AG10803 (cell line): ENCODE measurements at regions not wholly inside any gene's neighbourhood (a gene's known extent, or its start where the extent isn't known, plus 50 kb on each side); places are given as distances from the start of the nearest gene placed in this dataset.

Experiments used
- DNase-seq: peaks from one replicate; pipeline ENCODE4 v3.0.0; 2010; ENCODE audit warnings: low read depth
- H3K4me3 ChIP-seq: 2 replicates; pipeline ENCODE4 v1.5.1; 2011; ENCODE audit warnings: mild to moderate bottlenecking, low read length, control low read depth
- CTCF ChIP-seq: conservative IDR thresholded peaks from 2 replicates; pipeline ENCODE4 v1.5.1; 2011; ENCODE audit warnings: mild to moderate bottlenecking, low read length, control low read depth, inconsistent platforms

DNA sequence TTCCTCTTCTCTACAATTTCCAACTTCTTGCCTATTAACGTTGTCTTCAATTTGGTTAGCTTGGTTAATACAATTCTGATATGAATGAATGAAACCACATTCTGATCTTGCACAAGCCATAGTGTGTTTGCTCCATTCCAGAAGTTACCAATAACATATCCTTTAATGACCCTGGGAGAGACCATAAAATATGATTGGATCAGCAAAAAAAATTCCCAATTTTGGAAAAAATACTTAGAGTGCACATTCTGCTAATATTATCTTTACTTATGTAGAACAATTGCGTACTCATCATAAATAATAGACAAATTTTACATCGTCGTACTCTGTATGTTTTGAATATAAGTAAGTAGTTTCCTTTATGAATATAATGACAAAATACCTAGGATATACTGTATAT, 117.2 kb downstream of the SLITRK5 start:
- no peak for DNase-seq
- no peak for TF ChIP-seq CTCF
- no peak overlapping the region for H3K4me3 ChIP-seq

DNA sequence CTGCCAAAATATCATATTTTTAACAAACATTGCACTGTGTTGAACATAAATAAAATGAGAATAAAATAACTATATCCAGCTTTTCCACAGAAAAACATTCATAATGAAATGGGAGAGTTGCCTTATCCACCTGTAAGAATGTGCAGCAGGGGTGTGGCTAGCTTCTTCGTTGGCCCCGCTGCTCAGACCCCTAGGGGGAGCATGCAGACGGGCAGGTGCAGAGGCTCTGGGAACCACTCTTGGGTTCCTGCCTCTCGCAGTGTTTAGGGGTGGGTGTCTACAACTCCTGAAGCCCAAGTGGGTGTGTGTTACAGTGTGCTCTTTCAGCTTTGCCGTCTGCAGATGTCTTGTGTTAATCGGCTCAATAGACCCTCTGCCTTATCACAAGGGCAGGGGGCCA, 121.7 kb downstream of the SLITRK5 start:
- no peak overlapping the region for H3K4me3 ChIP-seq
- no peak for TF ChIP-seq CTCF
- no peak for DNase-seq

GRCh38 chr13:87798536-87798935, 127.4 kb downstream of the SLITRK5 start:
- H3K4me3 ChIP-seq: no peak overlapping the region
- no peak for DNase-seq
- no peak for TF ChIP-seq CTCF

DNA sequence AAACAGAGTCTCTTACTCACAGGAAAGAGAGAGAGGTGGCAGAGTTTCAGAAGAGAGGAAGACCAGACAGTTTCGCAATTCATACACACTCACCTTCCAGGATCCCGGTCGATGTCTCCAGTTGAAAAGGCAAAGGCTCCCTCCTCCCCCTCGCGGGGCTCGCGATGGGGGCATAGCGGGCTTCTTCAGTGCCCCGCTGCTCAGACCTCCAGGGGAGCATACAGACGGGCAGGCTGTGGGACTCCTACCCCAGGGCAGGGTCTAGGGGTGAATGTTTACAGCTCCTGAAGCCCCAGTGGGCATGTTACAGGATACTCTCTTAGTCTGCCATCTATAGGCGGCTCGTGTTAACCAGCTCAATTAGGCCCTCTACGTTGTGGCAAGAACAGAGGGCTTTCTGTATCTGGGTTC, 139.2 kb downstream of the SLITRK5 start:
- no peak for TF ChIP-seq CTCF
- H3K4me3 ChIP-seq: no peak overlapping the region

DNA sequence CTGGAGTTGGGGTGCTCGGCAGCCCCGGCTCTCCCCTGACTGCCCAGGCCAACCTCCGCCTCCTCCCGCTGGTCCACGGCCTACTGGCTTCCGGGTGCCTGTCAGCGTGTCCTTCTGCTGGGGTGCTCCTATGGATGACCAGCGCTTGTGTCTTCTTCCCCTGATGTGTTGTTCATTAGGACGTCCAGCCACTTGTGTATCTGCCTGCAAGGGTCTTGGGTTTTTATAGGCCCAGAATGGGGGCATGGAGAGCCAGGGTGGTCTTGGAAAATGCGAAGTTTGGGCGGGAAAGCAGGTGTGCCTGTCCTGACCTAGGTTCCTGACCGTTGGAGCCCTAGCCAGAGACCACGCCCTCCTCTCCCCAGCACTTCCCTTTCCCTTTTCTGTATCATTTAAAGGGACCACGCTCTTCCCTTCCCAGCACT, 139.8 kb downstream of the SLITRK5 start:
- DNase-seq: no peak
- no peak for TF ChIP-seq CTCF
- H3K4me3 ChIP-seq: no peak overlapping the region

More for the DNA sequence above, 139.2 kb downstream of the SLITRK5 start:
- DNase-seq: no peak

GRCh38 chr13:87814403-87814802, 143.2 kb downstream of the SLITRK5 start:
- DNase-seq: no peak
- H3K4me3 ChIP-seq: no peak overlapping the region
- no peak for TF ChIP-seq CTCF

DNA sequence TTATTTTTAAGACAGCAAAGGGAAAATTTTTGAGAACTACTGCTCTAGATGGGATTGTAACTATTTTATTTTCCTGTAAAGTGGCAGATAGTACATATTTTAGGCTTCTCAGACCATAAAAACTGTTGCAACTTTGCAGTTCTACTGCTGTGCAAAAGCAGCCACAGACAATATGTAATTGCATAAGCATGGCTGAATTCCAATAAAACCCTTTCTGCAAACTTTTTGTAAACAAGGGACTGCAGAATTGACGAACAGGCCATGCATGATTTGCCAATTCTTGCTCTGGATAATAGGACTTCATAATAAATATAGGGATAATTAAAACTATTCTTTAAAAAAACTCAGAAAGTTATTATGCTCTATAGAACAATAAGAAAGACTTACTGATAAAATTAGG, 149.1 kb downstream of the SLITRK5 start:
- no peak for TF ChIP-seq CTCF
- no peak overlapping the region for H3K4me3 ChIP-seq
- DNase-seq: peak; percentile 6
